ENCODE measurements at regions not wholly inside any gene's neighbourhood (a gene's known extent, or its start where the extent isn't known, plus 50 kb on each side); places are given as distances from the start of the nearest gene placed in this dataset.

DNA sequence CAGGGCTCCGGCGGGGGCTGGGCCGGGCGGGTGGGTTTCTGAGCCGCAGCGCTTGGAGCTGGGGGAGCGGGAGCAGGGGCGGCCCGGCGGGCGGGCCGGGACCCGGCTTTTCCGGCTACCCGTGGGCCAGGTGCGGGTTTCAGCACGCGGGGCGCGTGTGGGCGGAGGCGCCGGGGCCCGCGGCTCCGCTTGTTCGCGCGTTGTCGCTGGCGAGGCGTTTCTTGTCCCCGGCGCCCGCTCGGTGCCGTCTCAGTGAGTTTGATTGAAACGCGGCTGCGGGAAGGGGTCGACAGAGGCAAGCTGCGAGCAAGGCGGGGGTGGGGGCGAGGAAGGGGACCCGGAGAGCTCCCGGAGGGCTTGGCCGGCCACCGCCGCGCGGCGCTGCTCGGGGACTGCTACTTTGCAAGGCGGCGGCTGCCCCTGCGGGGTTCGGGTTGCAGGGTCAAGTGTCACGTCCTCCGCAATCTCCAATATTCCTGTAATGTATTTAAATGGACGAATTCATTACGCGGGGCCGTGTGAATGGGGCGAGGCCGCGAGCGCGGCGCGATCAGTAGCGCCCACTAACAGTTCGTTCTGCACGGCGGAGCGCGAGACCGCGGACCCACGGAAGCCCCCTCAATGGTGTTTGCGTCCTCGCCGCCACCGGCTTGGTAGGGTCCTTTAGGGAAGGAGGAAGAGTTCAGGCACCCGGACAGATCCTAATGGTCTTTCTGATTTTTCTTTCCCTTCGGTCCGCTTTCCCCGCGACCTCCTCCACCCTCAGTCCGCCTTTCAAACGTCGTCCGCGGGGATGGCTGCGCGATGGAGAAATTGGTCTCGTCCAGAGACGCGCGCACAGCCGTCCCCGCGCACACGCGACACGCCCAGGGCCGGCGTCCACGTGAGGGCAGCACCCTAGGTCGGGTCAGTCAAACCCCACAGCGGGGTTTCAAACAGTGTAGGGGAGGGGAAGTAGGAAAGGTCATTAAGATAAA is 76.9 kb downstream of the INSIG1 start:
- Mint-ChIP-seq H3K27me3 (peaks cover 100% of the 10 kb centered on the region), H3K4me3 (peak overlapping the region; percentile 72 to 76), H3K4me1 (peaks cover 54% of the 10 kb centered on the region), H3K9me3 (no peaks in the 10 kb centered on the region), H3K27ac (peak overlapping the region in 1 of 2 donors; percentile 21)
- ATAC-seq (no peak), DNase-seq (no peak)

DNA sequence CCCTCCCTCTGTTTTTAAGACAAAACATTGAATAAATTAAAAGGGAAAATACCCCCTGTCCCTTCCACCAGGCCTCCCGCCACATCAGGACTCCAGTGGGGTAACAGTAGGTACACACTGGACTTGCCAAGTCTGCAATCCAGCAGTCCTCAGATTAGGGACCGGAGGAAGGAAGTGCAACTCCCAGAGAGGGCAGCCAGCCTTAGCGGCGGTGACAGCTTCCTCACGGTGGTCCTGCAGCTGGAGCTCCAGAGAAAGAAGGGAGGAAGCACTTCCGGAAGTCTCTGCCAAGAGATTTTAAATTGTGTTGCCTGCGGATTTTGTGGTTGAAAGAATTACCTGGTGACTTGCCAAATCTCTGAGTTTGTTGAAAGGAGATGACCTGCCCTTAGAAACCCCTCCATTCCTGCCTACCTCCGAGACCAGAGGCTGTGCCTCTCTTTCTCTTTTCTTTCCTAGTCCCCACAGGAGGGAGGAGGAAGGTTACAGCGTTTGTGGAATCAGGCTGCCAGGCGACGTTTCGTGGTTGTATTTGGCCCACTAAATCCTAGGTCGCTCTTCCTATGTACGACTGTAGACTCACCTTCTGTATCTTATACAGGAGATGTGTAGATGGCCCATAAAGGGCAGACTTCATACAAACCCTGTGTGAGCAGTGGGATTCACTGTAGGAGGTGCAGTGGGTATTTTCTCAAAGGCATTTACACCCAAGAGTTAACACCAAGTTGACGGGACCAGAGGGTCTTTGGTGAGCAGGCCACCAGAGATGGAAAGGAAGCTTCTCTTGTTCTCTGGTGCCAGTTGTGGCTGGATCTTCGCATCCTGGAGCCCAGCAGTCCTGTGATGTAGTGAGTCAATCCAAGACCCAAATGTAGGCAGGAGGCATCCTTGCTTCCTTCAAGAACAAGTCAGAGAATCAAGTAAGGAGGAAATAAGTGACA is 77.9 kb downstream of the INSIG1 start:
- Mint-ChIP-seq H3K27ac (no peak overlapping the region), H3K4me3 (peak overlapping the region; percentile 36 to 62), H3K9me3 (no peaks in the 10 kb centered on the region), H3K4me1 (peaks cover 63% of the 10 kb centered on the region), H3K27me3 (peaks cover 100% of the 10 kb centered on the region)
- DNase-seq (no peak), ATAC-seq (no peak)

DNA sequence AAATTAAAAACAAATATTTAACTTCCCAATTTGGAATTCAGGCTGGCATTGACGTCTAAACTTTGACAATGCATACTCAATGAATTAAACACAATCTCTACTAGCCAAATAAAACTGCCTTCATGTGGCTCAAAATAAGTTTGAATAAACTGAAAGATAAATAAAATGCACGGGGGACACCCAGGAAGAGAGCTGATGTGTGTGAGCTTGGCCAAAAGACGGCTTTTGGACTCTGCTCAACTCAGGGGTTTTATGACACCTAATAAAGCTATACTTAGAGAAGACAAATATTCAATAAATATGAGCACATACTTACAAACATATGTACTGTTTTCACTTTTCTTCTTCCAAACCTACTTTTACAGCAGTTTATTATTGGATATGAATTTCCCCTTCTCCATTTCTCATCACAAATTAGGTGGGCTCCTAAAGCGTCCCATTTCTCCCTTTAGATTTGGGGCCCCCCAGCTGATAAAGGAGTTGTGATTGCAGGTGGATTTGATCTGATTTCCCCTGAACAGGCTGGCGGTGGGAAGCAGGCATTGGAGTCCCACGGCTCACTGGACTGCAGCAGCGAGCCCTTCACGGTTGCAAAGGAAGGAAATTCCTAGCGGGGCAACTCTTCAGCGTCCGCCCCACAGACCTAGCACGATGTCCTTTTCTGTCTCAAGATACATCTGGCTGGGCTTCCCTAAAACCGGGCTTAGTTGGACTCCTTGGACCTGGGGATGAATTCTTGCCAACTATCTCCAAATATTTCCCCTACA is 79.6 kb downstream of the INSIG1 start:
- Mint-ChIP-seq H3K4me3 (peak overlapping the region in 1 of 2 donors; percentile 38), H3K27me3 (peaks cover 100% of the 10 kb centered on the region), H3K27ac (peak overlapping the region in 1 of 2 donors; percentile 34), H3K4me1 (peaks cover 79% of the 10 kb centered on the region), H3K9me3 (no peaks in the 10 kb centered on the region)
- DNase-seq (no peak), ATAC-seq (no peak)

DNA sequence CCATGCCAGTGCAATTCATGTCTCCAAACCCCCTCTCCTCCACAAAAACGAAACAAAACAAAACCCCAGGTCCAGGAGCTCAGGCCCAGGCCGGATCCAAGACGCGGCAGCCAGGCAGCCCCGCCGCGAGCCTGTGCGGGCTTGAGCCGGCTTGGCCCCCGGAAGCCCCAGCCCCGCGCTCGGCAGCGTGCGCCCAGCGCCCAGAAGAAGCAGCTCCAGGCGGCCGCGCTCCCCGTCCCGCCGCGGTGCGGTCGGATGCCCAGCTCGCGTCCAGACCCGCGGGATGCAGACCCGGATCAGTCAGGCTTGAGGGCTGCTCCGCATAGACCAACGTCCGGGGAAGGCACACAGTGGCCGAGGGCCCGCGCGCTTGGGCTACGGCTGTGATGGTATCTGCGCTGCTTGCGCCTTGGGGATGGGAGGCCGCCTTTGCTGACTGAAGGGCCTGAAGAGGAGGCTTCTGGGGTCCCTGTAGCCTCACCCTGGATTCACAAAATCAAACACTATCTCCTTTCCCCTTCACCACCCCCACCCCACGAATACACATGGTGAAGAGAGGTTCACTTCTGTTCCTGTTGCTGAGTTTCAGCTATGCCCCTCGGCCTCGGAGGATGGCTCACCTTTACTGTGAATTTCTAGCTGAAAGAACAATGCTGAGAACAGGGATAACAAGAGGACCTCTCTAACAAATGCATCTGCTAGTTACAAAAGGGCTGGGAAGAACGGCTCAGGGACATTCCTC is 79.9 kb upstream of the EN2 start:
- DNase-seq (no peak), ATAC-seq (no peak)
- Mint-ChIP-seq H3K4me3 (peak overlapping the region in 1 of 2 donors; percentile 38), H3K27me3 (peaks cover 100% of the 10 kb centered on the region), H3K4me1 (peaks cover 75% of the 10 kb centered on the region), H3K9me3 (no peaks in the 10 kb centered on the region), H3K27ac (no peak overlapping the region)

DNA sequence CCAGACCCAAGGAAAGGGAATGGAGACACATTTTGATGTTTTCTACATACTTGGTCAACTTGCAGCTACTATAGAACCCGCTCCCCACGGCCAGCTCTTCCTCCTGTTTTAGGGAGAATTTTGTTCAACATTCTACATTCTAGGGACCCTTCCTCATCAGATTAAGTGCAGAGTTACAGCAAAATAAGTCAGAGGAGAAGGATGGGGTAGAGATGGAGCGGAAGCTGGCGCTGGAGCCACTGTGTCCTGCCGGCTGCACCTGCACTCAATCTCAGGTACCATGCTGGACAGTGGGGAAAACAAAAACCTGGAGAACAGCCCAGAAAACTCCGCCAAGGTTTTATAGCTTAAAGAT is 79.4 kb upstream of the EN2 start:
- Mint-ChIP-seq H3K27ac (no peak overlapping the region), H3K9me3 (no peaks in the 10 kb centered on the region), H3K4me1 (peaks cover 69% of the 10 kb centered on the region), H3K4me3 (no peak overlapping the region), H3K27me3 (peaks cover 100% of the 10 kb centered on the region)
- ATAC-seq (no peak), DNase-seq (no peak)

DNA sequence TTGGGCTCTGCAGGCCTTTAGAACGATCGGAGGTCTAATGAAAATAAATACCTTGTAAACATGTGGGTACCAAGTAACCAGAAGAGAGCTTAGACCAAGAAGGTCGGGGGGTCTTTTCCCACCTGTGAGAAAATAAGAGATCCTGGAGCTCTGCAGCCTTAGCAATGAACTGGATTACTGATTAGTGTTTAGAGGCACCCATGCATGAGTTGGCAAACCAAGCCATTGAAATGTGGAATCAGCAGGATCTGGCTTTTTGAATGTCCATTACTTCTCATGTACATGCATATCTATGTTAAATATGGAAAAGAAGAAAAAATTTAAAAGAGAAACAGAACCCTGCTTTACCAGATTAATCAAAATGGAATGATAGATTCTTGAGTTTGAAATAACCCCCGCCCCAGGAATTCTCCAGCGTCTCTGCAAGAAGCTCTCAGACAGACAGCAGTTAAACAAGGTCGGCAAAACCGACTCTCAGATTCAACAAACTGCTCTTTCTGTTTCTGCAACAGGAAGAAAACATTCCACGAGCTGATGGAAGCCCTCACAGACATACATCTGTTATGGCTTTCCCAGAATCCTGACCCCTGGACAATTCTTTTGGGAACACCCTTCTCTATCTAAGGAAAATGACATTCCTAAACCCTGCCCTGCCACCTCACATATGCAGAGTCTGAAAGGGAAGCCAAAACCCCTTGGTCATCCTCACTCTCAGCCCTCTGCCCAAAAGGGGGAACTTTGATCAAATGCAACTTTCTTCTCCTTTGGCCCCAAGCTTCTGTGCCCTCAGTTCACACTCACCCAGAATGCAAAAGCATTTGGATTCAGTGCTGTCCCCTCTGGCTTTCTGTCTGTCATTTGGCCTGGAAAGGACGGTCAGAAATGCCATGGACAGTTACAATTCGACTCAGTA is 78.7 kb upstream of the EN2 start:
- Mint-ChIP-seq H3K4me3 (no peak overlapping the region), H3K9me3 (no peaks in the 10 kb centered on the region), H3K27me3 (peaks cover 100% of the 10 kb centered on the region), H3K27ac (no peak overlapping the region), H3K4me1 (peaks cover 63% of the 10 kb centered on the region)
- DNase-seq: no peak
- no peak for ATAC-seq

DNA sequence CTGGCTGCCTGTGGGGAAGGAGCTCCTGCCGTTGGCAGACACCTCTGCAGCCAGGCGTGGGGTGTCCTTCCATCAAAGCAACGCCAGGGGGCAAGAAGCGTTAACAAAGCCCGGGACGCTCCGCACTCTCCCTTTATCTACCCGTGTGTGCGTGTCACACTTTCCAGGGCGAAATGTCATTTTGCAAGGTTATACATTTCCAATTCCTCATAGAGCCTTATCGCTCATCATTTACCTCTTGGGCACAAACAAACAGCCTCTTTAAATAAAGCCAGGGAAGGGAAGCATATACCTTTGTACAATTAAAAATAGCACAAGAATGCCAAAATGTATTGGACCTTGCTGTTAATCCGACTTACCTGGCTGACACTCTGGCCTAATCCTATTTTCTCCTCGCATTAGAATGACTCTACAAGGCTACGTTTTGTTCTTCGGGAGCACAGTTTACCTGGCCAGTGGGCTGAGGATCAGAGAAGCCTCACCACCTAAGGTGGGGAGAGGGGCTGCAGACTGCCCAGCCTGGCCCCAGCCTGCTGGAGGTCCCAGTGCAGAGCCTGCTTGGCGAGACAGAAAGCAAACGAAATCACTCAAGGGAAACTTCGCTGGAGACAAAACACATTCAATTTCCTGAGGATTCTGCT is 77.6 kb upstream of the EN2 start:
- Mint-ChIP-seq H3K9me3 (no peaks in the 10 kb centered on the region), H3K27ac (no peak overlapping the region), H3K4me3 (no peak overlapping the region), H3K27me3 (peaks cover 100% of the 10 kb centered on the region), H3K4me1 (peaks cover 52% of the 10 kb centered on the region)
- DNase-seq (peak; percentile 67 to 75), ATAC-seq (peak; percentile 83)

DNA sequence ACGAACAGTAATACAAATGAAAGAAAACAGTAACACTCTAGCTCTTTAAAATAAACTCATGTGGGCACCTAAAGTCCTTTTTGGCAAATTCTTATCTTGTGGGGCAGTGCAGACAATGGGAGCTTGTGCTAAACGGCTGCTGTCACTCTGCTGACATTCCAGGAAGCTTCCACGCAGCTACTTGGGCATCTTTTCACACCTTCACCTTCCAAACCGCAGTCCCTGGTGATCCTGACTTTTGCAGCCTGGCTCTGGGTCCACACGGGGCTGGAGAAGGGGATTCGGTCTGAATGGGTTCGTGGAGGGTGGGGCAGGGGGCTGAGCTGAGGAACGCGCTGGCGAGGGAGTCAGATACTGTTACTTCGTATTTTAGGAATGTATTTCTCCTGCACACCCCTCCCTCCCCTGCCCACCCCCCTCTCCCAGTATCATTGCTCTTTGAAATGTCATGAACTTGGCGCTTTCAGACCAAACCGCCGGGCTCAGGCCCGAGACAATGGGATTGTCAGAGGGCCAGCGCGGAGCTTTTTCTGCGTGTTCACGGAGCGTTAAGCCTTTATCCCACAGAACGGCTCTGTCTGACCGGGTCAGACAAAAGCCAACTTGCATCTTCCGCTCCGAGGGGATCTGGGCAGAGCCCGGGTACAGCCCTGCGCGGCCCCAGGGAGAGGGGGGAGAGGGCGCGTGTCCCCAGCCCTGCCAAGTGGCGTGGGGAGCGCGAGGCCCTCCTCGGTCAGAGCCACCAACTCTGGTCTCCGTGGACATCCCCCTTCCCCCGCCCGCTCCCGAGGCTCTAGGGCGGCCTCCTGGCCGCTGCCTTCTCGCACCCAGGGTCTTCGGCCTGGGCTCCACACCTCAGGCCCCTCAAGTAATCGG is 76.7 kb upstream of the EN2 start:
- peaks cover 100% of the 10 kb centered on the region for H3K27me3 Mint-ChIP-seq
- H3K4me1 Mint-ChIP-seq: peaks cover 43% of the 10 kb centered on the region
- H3K9me3 Mint-ChIP-seq: no peaks in the 10 kb centered on the region
- ATAC-seq (peak; percentile 34), DNase-seq (no peak)
- H3K4me3 Mint-ChIP-seq: peak overlapping the region in 1 of 2 donors; percentile 66
- H3K27ac Mint-ChIP-seq: no peak overlapping the region

DNA sequence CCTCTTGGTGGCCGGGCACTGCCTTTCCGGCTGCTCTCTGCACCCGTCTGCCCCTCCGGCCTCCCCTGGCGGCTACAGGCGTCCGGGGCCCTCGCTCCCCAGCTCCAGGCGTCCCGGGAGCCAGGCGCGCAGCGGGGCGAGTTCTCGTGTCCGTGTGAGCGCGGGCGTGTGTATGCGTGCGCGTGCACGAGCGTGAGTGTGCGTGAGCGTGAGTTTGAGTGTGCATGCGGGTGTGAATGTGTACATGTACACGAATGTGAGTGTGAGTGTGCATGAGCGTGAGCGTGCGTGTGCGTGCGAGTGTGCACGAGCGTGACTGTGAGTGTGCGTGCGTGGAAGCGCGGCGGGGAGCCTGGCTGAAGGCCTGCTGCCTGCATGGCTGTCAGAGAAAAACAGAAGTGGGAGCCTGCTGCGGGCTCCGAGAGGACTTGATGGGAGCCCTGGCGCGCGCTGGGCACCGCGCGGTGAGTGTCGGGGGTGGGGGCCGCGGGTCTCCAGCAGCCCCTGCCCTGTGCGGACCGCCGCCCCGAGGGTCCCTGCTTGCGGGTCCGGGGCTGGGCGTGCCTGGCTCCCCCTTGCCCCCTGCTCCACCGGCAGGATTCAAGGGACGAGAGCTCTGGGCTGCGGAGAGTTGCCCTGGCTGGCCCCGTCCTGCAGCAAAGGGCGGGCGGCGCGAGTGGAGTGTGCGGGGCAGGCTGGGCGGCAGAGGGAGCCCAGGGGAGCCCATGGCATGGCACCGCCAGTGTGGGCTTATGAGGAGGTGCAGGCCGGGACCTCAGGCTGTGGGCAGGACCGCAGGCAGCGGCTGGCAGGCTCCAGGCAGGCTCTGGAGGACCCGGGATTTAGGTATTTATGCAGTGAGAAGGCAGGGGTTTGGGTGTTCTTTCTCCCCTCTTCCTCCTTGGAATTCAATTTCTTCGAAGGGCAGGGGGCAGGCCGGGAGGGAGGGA is 75.8 kb upstream of the EN2 start:
- peaks cover 100% of the 10 kb centered on the region for H3K27me3 Mint-ChIP-seq
- DNase-seq (no peak), ATAC-seq (peak; percentile 5)
- peak overlapping the region in 1 of 2 donors; percentile 50 for H3K27ac Mint-ChIP-seq
- no peaks in the 10 kb centered on the region for H3K9me3 Mint-ChIP-seq
- H3K4me1 Mint-ChIP-seq: peaks cover 42% of the 10 kb centered on the region
- H3K4me3 Mint-ChIP-seq: peak overlapping the region; percentile 23 to 66

DNA sequence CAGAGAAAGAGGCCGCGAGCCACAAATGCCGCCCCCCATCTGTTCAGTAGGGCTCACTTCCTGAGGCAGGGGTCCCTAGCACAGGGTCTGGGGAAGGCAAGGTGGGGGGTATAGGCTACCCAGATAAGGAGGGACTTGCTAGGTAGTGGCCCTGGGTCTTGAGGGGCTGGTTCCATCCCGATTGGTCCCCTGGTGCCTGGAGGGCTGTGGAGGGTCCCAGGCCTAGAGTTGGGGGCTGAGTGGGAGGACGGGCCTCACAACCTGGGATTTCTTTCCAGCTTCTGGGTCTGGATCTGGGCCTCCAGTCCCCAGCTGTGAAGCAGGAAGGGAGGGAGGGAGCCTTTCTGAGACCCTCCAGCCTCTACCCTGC is 75.1 kb upstream of the EN2 start:
- Mint-ChIP-seq H3K4me1 (peaks cover 38% of the 10 kb centered on the region), H3K27me3 (peaks cover 100% of the 10 kb centered on the region), H3K4me3 (no peak overlapping the region), H3K9me3 (no peaks in the 10 kb centered on the region), H3K27ac (no peak overlapping the region)
- no peak for ATAC-seq
- no peak for DNase-seq

DNA sequence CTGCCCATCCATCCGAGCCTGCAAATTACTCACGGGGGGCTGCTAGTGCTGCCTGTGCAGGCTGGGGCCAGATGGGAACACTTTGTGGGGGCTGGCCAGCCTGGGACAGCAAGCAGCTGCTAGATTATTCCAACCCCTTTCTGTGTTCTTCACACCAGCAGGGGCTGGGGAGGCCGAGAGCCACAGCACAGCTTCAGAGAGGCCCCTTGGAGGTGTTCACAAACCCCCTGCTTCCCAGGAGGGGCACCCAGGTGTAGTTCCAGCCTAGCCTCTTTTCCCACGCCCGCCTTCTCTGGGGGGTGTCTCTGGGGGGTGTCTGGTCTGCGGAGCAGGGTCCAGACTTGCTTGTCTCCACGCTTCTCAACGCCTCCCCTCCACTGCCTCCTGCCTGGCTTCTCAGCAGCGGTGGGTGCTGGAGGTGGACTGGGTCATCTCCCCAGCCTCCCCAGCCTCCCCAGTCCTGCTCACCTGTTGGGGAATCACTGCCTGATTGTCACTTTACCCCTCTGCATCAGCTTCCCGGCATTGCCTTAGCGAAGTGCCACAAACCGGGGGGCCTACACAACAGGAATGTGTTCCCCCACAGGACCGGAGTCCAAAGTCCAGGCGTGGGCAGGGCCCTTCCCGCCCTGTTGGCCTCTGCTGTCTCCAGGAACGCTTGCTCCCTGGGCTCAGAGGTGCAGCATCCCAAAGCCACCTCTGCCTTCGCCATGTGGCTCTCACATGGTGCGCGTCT is 74.0 kb upstream of the EN2 start:
- DNase-seq (no peak), ATAC-seq (no peak)
- H3K4me1 Mint-ChIP-seq: peaks cover 26% of the 10 kb centered on the region
- no peak overlapping the region for H3K4me3 Mint-ChIP-seq
- H3K27ac Mint-ChIP-seq: no peak overlapping the region
- H3K9me3 Mint-ChIP-seq: no peaks in the 10 kb centered on the region
- H3K27me3 Mint-ChIP-seq: peaks cover 100% of the 10 kb centered on the region

All from stimulated activated naive CD8-positive, alpha-beta T cell treated with anti-CD3 and anti-CD28 coated beads, Interleukin-15, amount 100 ng/mL, for 72 hours (primary cell).